Peyer's patch (tissue), 4 donors: ENCODE measurements at regions not wholly inside any gene's neighbourhood (a gene's known extent, or its start where the extent isn't known, plus 50 kb on each side); places are given as distances from the start of the nearest gene placed in this dataset.

Experiments used
- DNase-seq, 3 donors: peaks; one replicate each; pipeline ENCODE4 v3.0.0-alpha.2; 2017 to 2019
- H3K27ac ChIP-seq, 4 donors: fragments of 200-600 bp; sonication (generic); one replicate each; pipeline ENCODE4 v1.5.1; 2016 to 2019
- H3K27me3 ChIP-seq, 2 donors: fragments of 200-600 bp; sonication (generic); one replicate each; pipeline ENCODE4 v1.5.1; 2019
- H3K36me3 ChIP-seq, 3 donors: fragments of 200-600 bp; sonication (generic); one replicate each; pipeline ENCODE4 v1.5.1; 2016 to 2019
- H3K4me1 ChIP-seq, 4 donors: fragments of 200-600 bp; sonication (generic); one replicate each; pipeline ENCODE4 v1.5.1; 2016 to 2019
- H3K4me3 ChIP-seq, 4 donors: fragments of 200-600 bp; sonication (generic); 1 replicate in 3 of 4; 2 replicates in 1 of 4; pipeline ENCODE4 v1.5.1; 2016 to 2019; ENCODE audit warnings: mild to moderate bottlenecking in 1 of 4
- H3K9me3 ChIP-seq, 4 donors: fragments of 200-600 bp; sonication (generic); one replicate each; pipeline ENCODE4 v1.5.1; 2016 to 2019; ENCODE audit warnings: mild to moderate bottlenecking in 1 of 4
- POLR2A ChIP-seq, 2 donors: fragments of 450-650 bp; IDR thresholded peaks; one replicate each; pipeline ENCODE4 v1.5.1; 2017; ENCODE audit warnings: antibody characterized with exemption in 2 of 2, mild to moderate bottlenecking in 2 of 2, moderate library complexity in 2 of 2
- TF ChIP-seq, protein P1 (sequence below), 6 experiments: fragments of 450-650 bp in 4 of 6; fragments of 200-600 bp in 2 of 6; sonication (generic) in 1 of 6; IDR thresholded peaks; one replicate each; pipeline ENCODE4 v1.5.1; 2017 to 2019; ENCODE audit warnings: antibody characterized with exemption in 6 of 6, mild to moderate bottlenecking in 3 of 6, moderate library complexity in 1 of 6

DNA sequence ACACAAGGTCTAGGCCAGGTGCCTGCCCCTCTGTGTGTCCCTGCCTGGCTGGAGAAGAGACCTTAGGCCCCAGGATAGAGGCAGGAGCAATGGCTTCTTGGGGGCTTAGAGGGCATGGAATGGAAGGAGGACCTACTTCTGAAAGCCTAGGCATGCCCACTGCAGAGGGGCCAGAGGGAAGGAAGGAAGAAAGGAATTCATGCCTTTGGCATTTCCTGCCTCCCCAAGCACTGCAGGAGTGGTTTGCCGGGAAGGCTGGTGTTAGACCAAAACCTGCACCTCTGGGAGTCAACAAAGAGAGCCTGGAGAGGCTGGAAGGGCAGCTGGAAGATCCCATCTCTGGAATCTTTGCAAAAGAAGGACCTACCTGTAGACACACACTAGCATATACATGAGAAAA, 50.7 kb upstream of the KCNE2 start:
- TF ChIP-seq, protein P1, sequence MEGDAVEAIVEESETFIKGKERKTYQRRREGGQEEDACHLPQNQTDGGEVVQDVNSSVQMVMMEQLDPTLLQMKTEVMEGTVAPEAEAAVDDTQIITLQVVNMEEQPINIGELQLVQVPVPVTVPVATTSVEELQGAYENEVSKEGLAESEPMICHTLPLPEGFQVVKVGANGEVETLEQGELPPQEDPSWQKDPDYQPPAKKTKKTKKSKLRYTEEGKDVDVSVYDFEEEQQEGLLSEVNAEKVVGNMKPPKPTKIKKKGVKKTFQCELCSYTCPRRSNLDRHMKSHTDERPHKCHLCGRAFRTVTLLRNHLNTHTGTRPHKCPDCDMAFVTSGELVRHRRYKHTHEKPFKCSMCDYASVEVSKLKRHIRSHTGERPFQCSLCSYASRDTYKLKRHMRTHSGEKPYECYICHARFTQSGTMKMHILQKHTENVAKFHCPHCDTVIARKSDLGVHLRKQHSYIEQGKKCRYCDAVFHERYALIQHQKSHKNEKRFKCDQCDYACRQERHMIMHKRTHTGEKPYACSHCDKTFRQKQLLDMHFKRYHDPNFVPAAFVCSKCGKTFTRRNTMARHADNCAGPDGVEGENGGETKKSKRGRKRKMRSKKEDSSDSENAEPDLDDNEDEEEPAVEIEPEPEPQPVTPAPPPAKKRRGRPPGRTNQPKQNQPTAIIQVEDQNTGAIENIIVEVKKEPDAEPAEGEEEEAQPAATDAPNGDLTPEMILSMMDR (IDR thresholded peaks at IDR 0.05) = no peak
- no peak for TF ChIP-seq POLR2A (IDR thresholded peaks at IDR 0.05)
- Histone ChIP-seq H3K4me1 (no peaks in the 10 kb centered on the region), H3K27me3 (no peaks in the 10 kb centered on the region), H3K4me3 (no peak overlapping the region), H3K36me3 (no peaks in the 10 kb centered on the region), H3K9me3 (no peaks in the 10 kb centered on the region), H3K27ac (no peak overlapping the region)
- DNase-seq = no peak
